ACC112 (cell line): ENCODE measurements at regions not wholly inside any gene's neighbourhood (a gene's known extent, or its start where the extent isn't known, plus 50 kb on each side); places are given as distances from the start of the nearest gene placed in this dataset.

Experiments used
- H2AFZ ChIP-seq: fragments of 200-600 bp; sonication (generic); one replicate; pipeline ENCODE4 v1.6.0; 2017; ENCODE audit warnings: antibody characterized with exemption, low read length; ENCODE audit not compliant: unreplicated experiment
- H3K27ac ChIP-seq: fragments of 200-600 bp; sonication (generic); 2 replicates; pipeline ENCODE4 v1.5.1; 2014; ENCODE audit warnings: low read depth, mild to moderate bottlenecking, antibody characterized with exemption, low read length, moderate library complexity
- H3K27me3 ChIP-seq: fragments of 200-600 bp; sonication (generic); 2 replicates; pipeline ENCODE4 v1.6.1; 2014; ENCODE audit warnings: mild to moderate bottlenecking, antibody characterized with exemption, low read length, moderate library complexity, mixed read lengths; ENCODE audit not compliant: insufficient read depth
- H3K36me3 ChIP-seq: fragments of 200-600 bp; sonication (generic); 2 replicates; pipeline ENCODE4 v1.6.1; 2016; ENCODE audit warnings: mild to moderate bottlenecking, antibody characterized with exemption, low read length, moderate library complexity, mixed read lengths; ENCODE audit not compliant: insufficient read depth
- H3K4me1 ChIP-seq: fragments of 200-600 bp; sonication (generic); one replicate; pipeline ENCODE4 v1.6.1; 2016; ENCODE audit warnings: low read length, mixed read lengths; ENCODE audit not compliant: insufficient read depth, unreplicated experiment, control insufficient read depth
- H3K4me3 ChIP-seq: fragments of 200-600 bp; sonication (generic); 2 replicates; pipeline ENCODE4 v1.5.1; 2014; ENCODE audit warnings: mild to moderate bottlenecking, low read depth, low read length
- H3K79me2 ChIP-seq: fragments of 200-600 bp; sonication (generic); one replicate; pipeline ENCODE4 v1.6.0; 2016; ENCODE audit warnings: low read length; ENCODE audit not compliant: control insufficient read depth, unreplicated experiment, insufficient read depth

DNA sequence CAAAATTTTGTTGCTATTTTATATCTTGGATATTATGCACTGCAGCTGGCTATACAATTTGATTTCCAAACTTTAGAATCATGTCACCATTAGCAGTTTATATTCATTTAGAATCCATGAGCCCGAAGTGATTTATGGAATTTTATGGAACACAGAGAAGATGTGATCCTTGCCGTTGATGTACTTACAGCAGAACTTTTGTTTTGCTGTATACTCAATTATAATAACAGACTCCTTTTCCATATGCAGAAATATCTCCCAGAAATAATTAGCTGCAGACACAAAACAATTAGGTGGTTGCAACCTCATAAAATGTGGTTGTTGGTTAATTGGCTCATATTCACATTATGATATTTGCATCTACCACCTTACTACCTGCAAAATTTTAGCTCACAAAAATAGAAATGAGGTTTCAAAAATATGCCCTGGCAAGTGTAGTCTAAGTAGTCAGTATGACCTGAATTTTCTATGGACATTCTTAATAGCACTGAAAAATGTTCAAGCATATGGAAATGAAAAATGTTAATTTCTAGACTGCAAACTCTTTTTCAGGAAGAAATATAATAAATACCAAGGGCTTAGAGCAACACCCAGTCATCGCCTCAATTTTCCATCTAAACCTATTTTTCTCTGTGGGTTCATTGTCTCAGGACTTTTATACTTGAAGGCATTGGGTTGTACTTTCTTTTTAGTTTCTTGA, 997.6 kb downstream of the MCTP2 start:
- H3K36me3 ChIP-seq = no peaks in the 10 kb centered on the region
- no peaks in the 10 kb centered on the region for H3K79me2 ChIP-seq

DNA sequence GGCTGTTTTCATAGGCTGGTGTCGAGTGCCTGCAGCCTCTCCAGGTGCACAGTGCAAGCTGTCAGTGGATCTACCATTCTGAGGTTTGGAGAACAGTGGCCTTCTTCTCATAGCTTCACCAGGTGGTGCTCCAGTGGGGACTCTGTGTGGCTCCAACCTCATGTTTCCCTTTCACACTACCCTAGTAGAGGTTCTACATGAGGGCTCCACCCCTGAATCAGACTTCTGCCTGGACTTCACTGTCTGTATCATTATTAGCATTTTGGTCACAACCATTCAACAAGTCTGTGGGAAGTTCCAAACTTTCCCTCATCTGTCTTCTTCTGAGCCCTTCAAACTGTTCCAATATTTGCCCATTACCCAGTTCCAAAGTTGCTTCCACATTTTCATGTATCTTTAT, 1003.7 kb downstream of the MCTP2 start:
- no peaks in the 10 kb centered on the region for H3K4me1 ChIP-seq
- no peaks in the 10 kb centered on the region for H3K27me3 ChIP-seq
- no peak overlapping the region for H3K27ac ChIP-seq
- H3K4me3 ChIP-seq = no peak overlapping the region
- no peak overlapping the region for H2AFZ ChIP-seq
- H3K79me2 ChIP-seq = no peaks in the 10 kb centered on the region
- no peaks in the 10 kb centered on the region for H3K36me3 ChIP-seq

More for the DNA sequence above, 997.6 kb downstream of the MCTP2 start:
- Histone ChIP-seq H2AFZ (no peak overlapping the region), H3K4me3 (no peak overlapping the region), H3K27me3 (no peaks in the 10 kb centered on the region), H3K4me1 (no peaks in the 10 kb centered on the region), H3K27ac (no peak overlapping the region)

DNA sequence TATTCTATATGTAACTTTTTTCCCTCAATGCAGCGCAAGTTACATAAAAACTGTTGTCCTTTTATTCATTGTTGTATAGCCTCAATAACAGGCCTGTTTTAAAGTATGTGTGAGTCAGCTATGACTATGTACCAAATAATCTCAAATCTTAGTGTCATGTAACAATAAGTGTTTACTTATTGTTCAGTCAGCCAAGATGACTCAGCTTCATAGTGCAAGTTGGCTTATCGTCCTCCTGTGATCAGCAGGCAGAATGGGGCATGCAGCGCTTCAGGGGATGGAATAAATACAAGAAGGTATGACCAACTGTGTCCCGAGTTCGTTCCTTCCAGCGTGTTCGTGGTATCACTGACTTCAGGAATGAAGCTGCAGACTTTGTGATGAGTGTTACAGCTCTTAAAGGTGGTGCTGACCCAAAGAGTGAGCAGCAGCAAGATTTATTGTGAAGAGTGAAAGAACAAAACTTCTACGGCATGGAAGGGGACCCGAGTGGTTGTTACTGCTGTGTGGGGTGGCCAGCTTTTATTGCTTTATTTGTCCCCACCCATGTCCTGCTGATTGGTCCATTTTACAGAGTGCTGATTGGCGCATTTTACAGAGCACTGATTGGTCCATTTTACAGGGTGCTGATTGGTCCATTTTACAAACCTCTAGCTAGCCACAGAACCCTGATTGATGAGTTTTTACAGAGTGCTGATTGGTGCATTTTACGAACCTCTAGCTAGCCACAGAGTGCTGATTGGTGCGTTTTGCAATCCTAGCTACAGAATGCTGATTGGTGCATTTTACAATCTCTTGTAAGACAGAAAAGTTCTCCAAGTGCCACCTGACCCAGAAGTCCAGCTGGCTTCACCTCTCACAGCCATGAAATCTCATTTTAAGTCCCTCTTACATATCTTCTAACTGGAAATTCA, 1016.0 kb downstream of the MCTP2 start:
- Histone ChIP-seq H3K27me3 (no peaks in the 10 kb centered on the region), H3K36me3 (no peaks in the 10 kb centered on the region), H3K79me2 (no peaks in the 10 kb centered on the region), H3K4me1 (peaks cover 13% of the 10 kb centered on the region), H2AFZ (no peak overlapping the region), H3K27ac (peak overlapping the region; percentile 56), H3K4me3 (no peak overlapping the region; the same call in 1 of the 2 replicates)

DNA sequence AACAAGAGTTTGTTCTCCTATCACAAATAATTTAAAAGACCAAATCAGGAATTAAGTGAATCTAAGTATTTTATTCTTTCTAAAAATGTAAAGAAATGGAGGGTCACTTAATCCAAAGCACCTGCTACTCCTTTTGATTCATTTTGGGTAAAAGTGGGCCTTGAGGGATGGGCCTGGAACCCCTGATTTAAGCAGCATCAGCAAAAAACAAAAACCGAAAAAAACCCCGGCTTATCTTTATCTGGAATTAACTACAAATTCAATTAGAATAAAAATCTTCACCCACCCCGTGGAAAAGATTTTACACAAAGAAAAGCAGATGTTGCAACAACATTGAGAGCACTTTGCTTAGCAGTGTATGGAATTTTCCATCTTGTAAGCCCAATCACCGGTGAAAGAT, 1018.2 kb downstream of the MCTP2 start:
- Histone ChIP-seq H3K27me3 (no peaks in the 10 kb centered on the region), H3K4me3 (no peak overlapping the region), H2AFZ (no peak overlapping the region), H3K79me2 (no peaks in the 10 kb centered on the region), H3K27ac (no peak overlapping the region), H3K4me1 (peaks cover 19% of the 10 kb centered on the region), H3K36me3 (no peaks in the 10 kb centered on the region)

DNA sequence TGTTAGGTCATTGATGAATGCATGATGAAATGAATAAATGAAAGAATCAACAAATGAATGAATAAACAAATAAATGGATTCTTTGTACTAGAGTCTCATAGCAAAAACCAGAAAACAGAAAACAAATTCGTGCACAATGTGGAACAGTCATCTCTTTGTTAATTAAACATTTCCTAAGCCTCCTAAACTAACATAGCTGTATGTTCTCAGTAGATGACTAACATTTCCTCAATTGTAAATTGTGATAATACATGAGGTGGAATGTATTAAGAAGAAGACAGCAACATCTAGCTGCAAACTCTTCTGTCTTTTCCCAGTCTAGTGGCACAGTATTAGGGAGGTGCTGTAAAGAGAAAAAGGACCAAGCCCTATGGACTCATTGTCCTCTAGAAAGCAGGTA, 1021.0 kb downstream of the MCTP2 start:
- no peak overlapping the region for H3K4me3 ChIP-seq
- peaks cover 9% of the 10 kb centered on the region for H3K4me1 ChIP-seq
- no peaks in the 10 kb centered on the region for H3K27me3 ChIP-seq
- H3K27ac ChIP-seq = no peak overlapping the region
- H3K79me2 ChIP-seq = no peaks in the 10 kb centered on the region
- no peak overlapping the region for H2AFZ ChIP-seq
- H3K36me3 ChIP-seq = no peaks in the 10 kb centered on the region

DNA sequence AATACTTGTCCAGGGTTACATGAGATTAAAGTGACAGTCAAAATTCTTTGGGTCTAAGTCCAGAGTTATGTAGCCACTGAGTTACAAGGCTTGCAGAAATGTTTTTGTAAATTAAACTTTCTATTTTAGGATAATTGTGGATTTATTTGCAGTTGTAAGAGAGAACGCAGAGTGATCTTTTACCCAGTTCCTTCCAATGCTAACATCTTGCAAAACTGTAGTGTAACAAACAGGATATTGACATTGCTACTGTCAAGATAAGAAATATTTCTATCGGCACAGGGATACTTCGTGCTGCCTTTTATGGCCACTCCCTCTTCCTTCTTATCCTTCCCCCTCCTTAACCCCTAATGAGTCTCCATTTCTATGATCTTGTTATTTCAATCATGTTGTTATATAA, 1022.9 kb downstream of the MCTP2 start:
- Histone ChIP-seq H3K79me2 (no peaks in the 10 kb centered on the region), H3K4me1 (peaks cover 9% of the 10 kb centered on the region), H2AFZ (no peak overlapping the region), H3K27ac (no peak overlapping the region), H3K4me3 (no peak overlapping the region), H3K27me3 (no peaks in the 10 kb centered on the region), H3K36me3 (no peaks in the 10 kb centered on the region)

DNA sequence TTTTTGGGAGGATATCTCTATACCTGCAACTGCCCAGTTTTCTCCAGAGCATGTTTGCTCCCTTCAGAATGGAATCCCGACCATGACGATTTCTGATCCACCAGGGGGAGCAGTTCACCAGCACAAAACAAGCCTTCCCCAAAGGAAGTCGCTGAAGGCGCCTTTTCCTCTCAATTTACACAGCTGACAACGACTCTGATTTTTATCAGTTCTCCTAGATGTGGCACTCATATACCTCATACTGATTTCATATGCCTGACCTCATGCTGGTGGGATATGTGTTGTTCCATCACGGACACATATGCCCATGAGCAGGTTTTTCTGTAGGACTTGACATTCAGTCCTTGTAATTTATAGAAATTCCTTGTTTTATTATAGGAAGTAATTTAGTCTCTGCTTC, 1028.2 kb downstream of the MCTP2 start:
- no peaks in the 10 kb centered on the region for H3K27me3 ChIP-seq
- H3K36me3 ChIP-seq = no peaks in the 10 kb centered on the region
- H2AFZ ChIP-seq = peak overlapping the region; percentile 71
- H3K79me2 ChIP-seq = no peaks in the 10 kb centered on the region
- H3K4me1 ChIP-seq = peaks cover 29% of the 10 kb centered on the region
- no peak overlapping the region for H3K4me3 ChIP-seq
- H3K27ac ChIP-seq = no peak overlapping the region

DNA sequence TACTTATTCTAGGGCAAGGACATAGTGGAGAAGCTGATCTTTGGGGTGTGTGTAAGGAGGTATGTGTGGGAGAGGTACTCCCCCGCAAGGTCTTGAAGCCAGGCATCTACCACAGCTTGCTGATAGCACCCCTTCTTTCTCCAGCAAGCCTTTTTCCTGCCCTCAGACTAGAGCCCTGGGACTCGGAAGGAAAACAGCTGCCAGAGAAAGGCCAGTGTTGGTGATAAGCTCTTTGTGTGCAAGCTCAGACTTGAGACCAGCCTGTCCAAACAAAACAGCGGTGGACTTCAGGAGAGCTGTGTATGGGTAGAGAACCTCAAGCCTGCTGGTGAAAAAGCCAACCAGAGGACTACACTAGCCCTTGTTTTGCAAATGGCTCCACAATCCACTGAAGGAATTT, 1028.6 kb downstream of the MCTP2 start:
- peak overlapping the region; percentile 71 for H2AFZ ChIP-seq
- no peaks in the 10 kb centered on the region for H3K27me3 ChIP-seq
- no peak overlapping the region for H3K27ac ChIP-seq
- no peak overlapping the region for H3K4me3 ChIP-seq
- no peaks in the 10 kb centered on the region for H3K79me2 ChIP-seq
- no peaks in the 10 kb centered on the region for H3K36me3 ChIP-seq
- H3K4me1 ChIP-seq = peaks cover 29% of the 10 kb centered on the region

DNA sequence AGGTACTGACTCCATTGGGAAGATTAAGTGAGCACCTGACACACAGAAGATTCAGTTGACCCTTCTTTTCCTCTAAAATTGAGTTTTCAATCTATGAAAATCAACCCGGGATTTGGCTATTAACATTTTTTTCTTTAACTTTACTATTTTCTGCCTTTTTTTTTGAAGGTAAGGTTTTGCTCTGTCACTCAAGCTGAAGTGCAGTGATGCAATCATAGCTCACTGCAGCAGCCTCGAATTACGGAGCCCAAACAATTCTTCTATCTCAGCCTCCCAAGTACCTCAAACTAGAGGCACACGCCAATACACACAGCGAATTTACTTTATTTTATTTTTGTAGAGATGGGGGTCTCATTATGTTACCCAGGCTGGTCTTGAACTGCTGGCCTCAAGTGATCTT, 1029.5 kb downstream of the MCTP2 start:
- no peak overlapping the region for H2AFZ ChIP-seq
- no peaks in the 10 kb centered on the region for H3K79me2 ChIP-seq
- no peaks in the 10 kb centered on the region for H3K36me3 ChIP-seq
- H3K4me1 ChIP-seq = peaks cover 31% of the 10 kb centered on the region
- no peak overlapping the region for H3K27ac ChIP-seq
- no peak overlapping the region for H3K4me3 ChIP-seq
- H3K27me3 ChIP-seq = no peaks in the 10 kb centered on the region

DNA sequence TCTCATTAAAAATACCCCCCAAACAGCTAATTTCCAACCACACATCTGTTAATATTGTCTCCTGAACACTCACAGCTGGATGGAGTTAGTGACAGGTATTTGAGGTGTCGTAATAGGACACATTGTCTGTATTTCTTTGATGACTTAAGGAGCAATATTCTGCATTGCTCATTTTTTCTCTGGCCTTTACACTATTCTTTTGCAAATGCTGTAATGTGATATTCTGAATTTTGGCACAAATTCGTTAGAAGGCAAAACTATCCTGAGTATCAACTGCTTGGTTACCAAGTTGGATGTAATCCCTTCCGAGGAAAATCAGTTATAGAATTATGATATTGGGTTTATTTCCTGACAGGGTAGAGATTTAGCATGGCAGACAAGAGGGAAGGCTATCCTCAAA, 1030.2 kb downstream of the MCTP2 start:
- no peak overlapping the region for H3K27ac ChIP-seq
- no peaks in the 10 kb centered on the region for H3K27me3 ChIP-seq
- H3K36me3 ChIP-seq = no peaks in the 10 kb centered on the region
- no peak overlapping the region for H3K4me3 ChIP-seq
- peaks cover 37% of the 10 kb centered on the region for H3K4me1 ChIP-seq
- no peaks in the 10 kb centered on the region for H3K79me2 ChIP-seq
- peak overlapping the region; percentile 22 for H2AFZ ChIP-seq

DNA sequence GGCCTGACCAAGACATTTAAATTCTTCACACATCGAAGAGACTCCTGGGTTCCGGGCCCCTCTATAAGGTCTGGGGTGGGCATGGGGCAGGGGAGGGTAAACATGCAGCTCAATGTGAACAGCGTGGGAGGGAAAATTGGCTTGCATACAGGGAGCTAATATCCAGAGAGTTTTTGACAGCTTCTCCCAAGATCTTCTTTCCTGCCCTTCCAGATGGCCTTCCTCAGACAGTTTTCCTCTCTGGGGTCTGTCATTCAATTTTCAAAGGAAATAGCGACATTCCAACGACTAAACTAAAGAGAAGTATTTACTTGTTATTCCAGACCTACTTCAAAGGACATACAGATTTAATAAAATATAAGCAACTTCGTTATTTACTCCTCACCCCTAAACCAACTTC, 1030.6 kb downstream of the MCTP2 start:
- Histone ChIP-seq H3K4me1 (peaks cover 41% of the 10 kb centered on the region), H3K4me3 (no peak overlapping the region), H3K79me2 (no peaks in the 10 kb centered on the region), H3K36me3 (no peaks in the 10 kb centered on the region), H2AFZ (peak overlapping the region; percentile 22), H3K27me3 (no peaks in the 10 kb centered on the region), H3K27ac (peak overlapping the region; percentile 78)
